ENCODE measurements at regions not wholly inside any gene's neighbourhood (a gene's known extent, or its start where the extent isn't known, plus 50 kb on each side); places are given as distances from the start of the nearest gene placed in this dataset.

DNA sequence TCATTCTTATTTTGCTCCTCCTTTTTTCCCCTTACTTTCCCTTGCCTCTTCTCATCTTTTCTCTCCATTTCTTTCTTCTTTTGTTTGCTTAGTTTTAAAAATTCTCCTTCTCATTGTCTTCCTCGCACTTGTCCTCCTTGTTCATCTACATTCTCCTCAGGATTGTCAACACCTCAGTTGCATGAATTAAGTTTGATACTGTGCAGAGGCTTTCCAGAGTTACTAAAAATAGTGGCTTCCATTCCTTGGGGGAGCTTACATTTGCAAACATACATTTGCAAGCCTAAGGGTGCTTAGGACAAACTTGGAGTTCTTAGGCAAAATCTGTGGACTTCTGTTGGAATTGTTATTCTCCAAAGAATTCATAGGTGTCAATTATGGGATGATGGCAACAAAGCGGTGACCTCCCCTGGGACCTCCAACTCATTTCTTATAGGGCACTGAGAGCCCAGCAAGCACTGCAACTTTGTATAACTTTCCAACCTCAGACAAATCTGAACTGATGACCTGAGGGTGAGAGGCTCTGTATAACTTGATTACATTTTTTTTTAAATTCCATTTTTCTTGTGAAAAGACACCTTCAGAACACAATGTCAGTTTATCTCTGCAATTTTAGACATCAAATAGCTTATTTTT lies 371.4 kb downstream of the TMEM38B start:
- TF ChIP-seq POLR2AphosphoS5 (IDR thresholded peaks at IDR 0.05; ENCODE audit: borderline replicate concordance, low read depth, low read length) (no peak), FOXP2 (optimal IDR thresholded peaks at IDR 0.05; ENCODE audit: control extremely low read depth, extremely low read length, insufficient read depth) (no peak), EZH2 (IDR thresholded peaks at IDR 0.05) (no peak)
- no peak overlapping the region for H3K27ac ChIP-seq
- H3K9ac ChIP-seq (ENCODE audit: insufficient read length) = no peak overlapping the region
- H3K4me3 ChIP-seq = no peak overlapping the region
- H3K36me3 ChIP-seq (ENCODE audit: insufficient read depth, low read length) = no peaks in the 10 kb centered on the region
- no peaks in the 10 kb centered on the region for H3K9me3 ChIP-seq (ENCODE audit: low read depth, low read length)
- DNase-seq (ENCODE audit: low read depth, low spot score) = no peak

DNA sequence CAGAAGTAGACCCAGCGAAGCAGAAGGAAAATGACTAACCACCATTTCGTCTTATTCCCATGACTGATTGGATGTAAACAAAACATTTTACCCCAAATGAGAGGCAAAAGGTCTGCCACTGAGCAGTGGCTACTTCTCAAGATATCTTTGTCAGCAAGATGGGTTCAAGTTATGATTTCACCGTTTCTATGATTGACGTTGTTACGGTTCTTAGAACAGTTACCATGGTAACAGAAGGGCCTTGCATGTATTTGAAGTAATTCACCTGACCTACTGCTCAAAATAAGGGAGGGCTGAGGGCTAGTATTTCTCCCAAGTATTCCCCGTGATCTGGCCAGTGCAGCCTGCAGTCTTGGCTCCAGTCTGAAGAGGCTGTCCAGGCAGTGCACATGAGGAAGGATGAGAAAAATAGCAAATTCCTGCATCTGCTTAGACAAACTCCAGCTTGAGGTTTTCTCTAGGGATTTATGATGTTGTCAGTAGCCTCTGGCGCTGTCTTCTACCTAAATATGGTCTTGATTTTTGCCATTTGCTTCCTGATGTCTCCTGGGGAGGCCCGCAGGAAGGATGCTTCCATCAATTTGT lies 372.7 kb downstream of the TMEM38B start:
- H3K27ac ChIP-seq = no peak overlapping the region
- no peaks in the 10 kb centered on the region for H3K36me3 ChIP-seq (ENCODE audit: insufficient read depth, low read length)
- H3K9me3 ChIP-seq (ENCODE audit: low read depth, low read length) = no peaks in the 10 kb centered on the region
- TF ChIP-seq EZH2 (IDR thresholded peaks at IDR 0.05) (no peak), FOXP2 (optimal IDR thresholded peaks at IDR 0.05; ENCODE audit: control extremely low read depth, extremely low read length, insufficient read depth) (no peak), POLR2AphosphoS5 (IDR thresholded peaks at IDR 0.05; ENCODE audit: borderline replicate concordance, low read depth, low read length) (no peak)
- DNase-seq (ENCODE audit: low read depth, low spot score) = no peak
- H3K9ac ChIP-seq (ENCODE audit: insufficient read length) = no peak overlapping the region
- H3K4me3 ChIP-seq = no peak overlapping the region

- Histone ChIP-seq H3K9ac (ENCODE audit: insufficient read length) (no peak overlapping the region), H3K36me3 (ENCODE audit: insufficient read depth, low read length) (no peaks in the 10 kb centered on the region), H3K9me3 (ENCODE audit: low read depth, low read length) (no peaks in the 10 kb centered on the region), H3K4me3 (no peak overlapping the region), H3K27ac (no peak overlapping the region)
- TF ChIP-seq POLR2AphosphoS5 (IDR thresholded peaks at IDR 0.05; ENCODE audit: borderline replicate concordance, low read depth, low read length) (no peak), FOXP2 (optimal IDR thresholded peaks at IDR 0.05; ENCODE audit: control extremely low read depth, extremely low read length, insufficient read depth) (no peak), EZH2 (IDR thresholded peaks at IDR 0.05) (no peak)
- DNase-seq (ENCODE audit: low read depth, low spot score) = no peak
Observed at GRCh38 chr9:106069241-106069640, 374.9 kb downstream of the TMEM38B start.

DNA sequence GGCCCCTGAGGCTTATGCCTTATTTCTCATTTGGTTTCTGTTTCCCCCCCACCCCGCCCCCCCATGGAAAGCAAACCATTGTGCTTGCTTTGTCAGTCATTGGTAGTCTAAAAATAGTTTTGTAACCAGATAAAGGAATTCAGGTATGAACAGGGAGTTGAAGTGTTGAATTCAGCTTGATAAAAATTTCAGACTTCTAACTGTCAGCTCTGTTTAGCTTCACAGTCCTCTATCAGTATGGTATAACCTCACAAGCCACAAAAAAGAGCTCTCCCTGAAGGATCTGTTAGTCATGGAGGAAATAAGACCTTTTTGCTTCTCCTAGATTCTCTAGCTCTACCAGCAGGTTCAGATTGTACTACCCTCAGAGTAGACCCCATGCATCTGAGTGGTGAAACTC lies 378.1 kb downstream of the TMEM38B start:
- Histone ChIP-seq H3K4me3 (no peak overlapping the region), H3K27ac (no peak overlapping the region), H3K9me3 (ENCODE audit: low read depth, low read length) (no peaks in the 10 kb centered on the region), H3K36me3 (ENCODE audit: insufficient read depth, low read length) (no peaks in the 10 kb centered on the region), H3K9ac (ENCODE audit: insufficient read length) (no peak overlapping the region)
- no peak for DNase-seq (ENCODE audit: low read depth, low spot score)
- no peak for TF ChIP-seq EZH2 (IDR thresholded peaks at IDR 0.05)
- TF ChIP-seq POLR2AphosphoS5 (IDR thresholded peaks at IDR 0.05; ENCODE audit: borderline replicate concordance, low read depth, low read length) = no peak
- TF ChIP-seq FOXP2 (optimal IDR thresholded peaks at IDR 0.05; ENCODE audit: control extremely low read depth, extremely low read length, insufficient read depth) = no peak

DNA sequence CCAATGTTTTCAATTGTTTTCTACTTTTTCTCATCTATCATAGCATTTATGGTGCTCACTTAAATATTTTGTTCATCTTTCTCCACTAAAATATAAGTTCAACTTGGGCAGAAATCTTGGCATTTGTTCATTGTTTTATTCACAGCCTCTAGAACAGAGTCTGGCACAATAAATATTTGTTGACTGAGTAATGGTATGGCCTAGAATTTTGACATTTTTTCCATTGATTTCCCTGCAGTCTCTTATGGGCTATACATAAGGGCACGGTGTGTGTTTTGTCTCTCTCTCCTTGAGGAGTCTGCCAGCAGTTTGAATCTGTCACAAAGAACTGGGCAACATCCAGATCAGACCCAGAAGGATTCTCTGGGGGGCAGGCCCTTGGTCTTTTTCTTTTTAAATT lies 379.7 kb downstream of the TMEM38B start:
- DNase-seq (ENCODE audit: low read depth, low spot score) = no peak
- Histone ChIP-seq H3K9me3 (ENCODE audit: low read depth, low read length) (no peaks in the 10 kb centered on the region), H3K4me3 (no peak overlapping the region), H3K9ac (ENCODE audit: insufficient read length) (no peak overlapping the region), H3K36me3 (ENCODE audit: insufficient read depth, low read length) (no peaks in the 10 kb centered on the region), H3K27ac (no peak overlapping the region)
- TF ChIP-seq POLR2AphosphoS5 (IDR thresholded peaks at IDR 0.05; ENCODE audit: borderline replicate concordance, low read depth, low read length) (no peak), EZH2 (IDR thresholded peaks at IDR 0.05) (no peak), FOXP2 (optimal IDR thresholded peaks at IDR 0.05; ENCODE audit: control extremely low read depth, extremely low read length, insufficient read depth) (no peak)

DNA sequence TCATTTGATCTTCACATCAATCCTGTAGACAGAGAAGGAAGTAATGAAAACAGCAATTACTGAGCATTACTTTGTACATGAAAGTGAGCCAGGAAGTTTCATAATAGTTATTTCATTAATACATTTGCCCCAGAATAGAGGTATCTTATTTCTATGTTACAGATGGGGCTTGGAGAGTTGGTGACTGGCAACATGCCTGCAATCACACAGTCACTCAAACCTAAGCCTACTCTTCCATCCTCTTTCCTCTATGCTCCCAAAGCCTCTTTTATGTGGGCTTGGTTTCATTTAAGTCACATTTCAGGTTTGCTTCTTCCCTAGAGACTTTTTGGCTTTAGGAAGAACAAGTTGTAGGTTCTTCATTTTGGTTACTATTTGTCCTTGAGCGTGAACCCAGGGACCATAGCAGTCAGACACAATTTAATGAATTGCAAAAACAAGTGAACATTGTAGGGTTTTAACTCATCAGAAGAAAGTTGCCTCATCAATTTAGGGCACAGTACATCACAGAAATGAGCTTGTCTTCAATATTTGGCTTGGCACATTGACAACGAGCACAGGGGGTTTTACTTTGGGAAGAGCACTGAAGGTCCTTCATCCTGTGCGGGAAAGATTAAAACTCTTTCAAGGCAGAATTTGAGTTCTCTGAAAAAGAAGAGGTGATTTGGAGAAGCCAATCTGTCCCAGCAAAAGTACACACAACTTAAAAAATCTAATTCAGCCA lies 381.1 kb downstream of the TMEM38B start:
- no peak overlapping the region for H3K4me3 ChIP-seq
- no peaks in the 10 kb centered on the region for H3K36me3 ChIP-seq (ENCODE audit: insufficient read depth, low read length)
- H3K9me3 ChIP-seq (ENCODE audit: low read depth, low read length) = no peaks in the 10 kb centered on the region
- no peak for TF ChIP-seq POLR2AphosphoS5 (IDR thresholded peaks at IDR 0.05; ENCODE audit: borderline replicate concordance, low read depth, low read length)
- TF ChIP-seq EZH2 (IDR thresholded peaks at IDR 0.05) = no peak
- no peak for TF ChIP-seq FOXP2 (optimal IDR thresholded peaks at IDR 0.05; ENCODE audit: control extremely low read depth, extremely low read length, insufficient read depth)
- H3K27ac ChIP-seq = no peak overlapping the region
- no peak overlapping the region for H3K9ac ChIP-seq (ENCODE audit: insufficient read length)
- no peak for DNase-seq (ENCODE audit: low read depth, low spot score)

GRCh38 chr9:106075960-106076327 lies 381.6 kb downstream of the TMEM38B start:
- TF ChIP-seq POLR2AphosphoS5 (IDR thresholded peaks at IDR 0.05; ENCODE audit: borderline replicate concordance, low read depth, low read length) (no peak), FOXP2 (optimal IDR thresholded peaks at IDR 0.05; ENCODE audit: control extremely low read depth, extremely low read length, insufficient read depth) (no peak), EZH2 (IDR thresholded peaks at IDR 0.05) (no peak)
- H3K9me3 ChIP-seq (ENCODE audit: low read depth, low read length) = no peaks in the 10 kb centered on the region
- H3K27ac ChIP-seq = no peak overlapping the region
- H3K9ac ChIP-seq (ENCODE audit: insufficient read length) = no peak overlapping the region
- no peaks in the 10 kb centered on the region for H3K36me3 ChIP-seq (ENCODE audit: insufficient read depth, low read length)
- DNase-seq (ENCODE audit: low read depth, low spot score) = no peak
- H3K4me3 ChIP-seq = no peak overlapping the region

- H3K9me3 ChIP-seq (ENCODE audit: low read depth, low read length) = no peaks in the 10 kb centered on the region
- DNase-seq (ENCODE audit: low read depth, low spot score) = no peak
- H3K9ac ChIP-seq (ENCODE audit: insufficient read length) = no peak overlapping the region
- H3K4me3 ChIP-seq = no peak overlapping the region
- no peak overlapping the region for H3K27ac ChIP-seq
- no peaks in the 10 kb centered on the region for H3K36me3 ChIP-seq (ENCODE audit: insufficient read depth, low read length)
- TF ChIP-seq POLR2AphosphoS5 (IDR thresholded peaks at IDR 0.05; ENCODE audit: borderline replicate concordance, low read depth, low read length) (no peak), EZH2 (IDR thresholded peaks at IDR 0.05) (no peak), FOXP2 (optimal IDR thresholded peaks at IDR 0.05; ENCODE audit: control extremely low read depth, extremely low read length, insufficient read depth) (no peak)
Observed at GRCh38 chr9:106076711-106077110, 382.4 kb downstream of the TMEM38B start.

All from SK-N-MC (cell line).